ENCODE measurements at regions not wholly inside any gene's neighbourhood (a gene's known extent, or its start where the extent isn't known, plus 50 kb on each side); places are given as distances from the start of the nearest gene placed in this dataset.

GRCh38 chr13:97520061-97520460 is 86.1 kb downstream of the RAP2A start:
- TF ChIP-seq ZFX (IDR thresholded peaks at IDR 0.05): no peak
- TF ChIP-seq CTCF (conservative IDR thresholded peaks at IDR 0.05): no peak
- H3K27ac ChIP-seq: no peak overlapping the region

- TF ChIP-seq ZFX (IDR thresholded peaks at IDR 0.05) (no peak), CTCF (conservative IDR thresholded peaks at IDR 0.05) (no peak)
- no peak overlapping the region for H3K27ac ChIP-seq
These were observed 86.9 kb downstream of the RAP2A start for GRCh38 chr13:97520866-97521265.

- no peak for TF ChIP-seq CTCF (conservative IDR thresholded peaks at IDR 0.05)
- no peak for TF ChIP-seq ZFX (IDR thresholded peaks at IDR 0.05)
- H3K27ac ChIP-seq: no peak overlapping the region
These were observed 87.8 kb downstream of the RAP2A start for GRCh38 chr13:97521726-97522125.

GRCh38 chr13:97522243-97522642 is 88.3 kb downstream of the RAP2A start:
- H3K27ac ChIP-seq: no peak overlapping the region
- no peak for TF ChIP-seq ZFX (IDR thresholded peaks at IDR 0.05)
- no peak for TF ChIP-seq CTCF (conservative IDR thresholded peaks at IDR 0.05)

GRCh38 chr13:97526556-97526955 is 92.6 kb downstream of the RAP2A start:
- TF ChIP-seq CTCF (conservative IDR thresholded peaks at IDR 0.05) (no peak), ZFX (IDR thresholded peaks at IDR 0.05) (no peak)
- H3K27ac ChIP-seq: no peak overlapping the region

- no peak overlapping the region for H3K27ac ChIP-seq
- TF ChIP-seq ZFX (IDR thresholded peaks at IDR 0.05) (no peak), CTCF (conservative IDR thresholded peaks at IDR 0.05) (no peak)
These were observed 94.5 kb downstream of the RAP2A start for GRCh38 chr13:97528518-97528917.

GRCh38 chr13:97534540-97534939 is 100.6 kb downstream of the RAP2A start:
- no peak overlapping the region for H3K27ac ChIP-seq
- TF ChIP-seq CTCF (conservative IDR thresholded peaks at IDR 0.05) (no peak), ZFX (IDR thresholded peaks at IDR 0.05) (no peak)
